RWPE2 (cell line): ENCODE measurements at regions not wholly inside any gene's neighbourhood (a gene's known extent, or its start where the extent isn't known, plus 50 kb on each side); places are given as distances from the start of the nearest gene placed in this dataset.

Experiments used
- ATAC-seq: fragments of 200-7000 bp; cut with Tn5 transposase; 3 replicates; pipeline ENCODE4 v1.9.1; 2021; ENCODE audit warnings: low read depth
- DNase-seq: peaks from one replicate; pipeline ENCODE4 v3.0.0-alpha.2; 2020; ENCODE audit warnings: low spot score
- H3K27ac ChIP-seq: fragments of 450-650 bp; 2 replicates; pipeline ENCODE4 v1.5.1; 2017; ENCODE audit warnings: mild to moderate bottlenecking; ENCODE audit not compliant: poor library complexity, severe bottlenecking
- H3K27me3 ChIP-seq: fragments of 250-450 bp; sonication (Bioruptor Pico); 2 replicates; pipeline ENCODE4 v1.5.1; 2021; ENCODE audit warnings: mild to moderate bottlenecking, moderate library complexity; ENCODE audit not compliant: insufficient read depth, poor library complexity, severe bottlenecking
- H3K36me3 ChIP-seq: fragments of 250-450 bp; sonication (Bioruptor Pico); 2 replicates; pipeline ENCODE4 v1.5.1; 2020; ENCODE audit warnings: low read depth, mild to moderate bottlenecking, moderate library complexity
- H3K4me1 ChIP-seq: fragments of 250-450 bp; sonication (Bioruptor Pico); 2 replicates; pipeline ENCODE4 v1.5.1; 2021; ENCODE audit warnings: mild to moderate bottlenecking, moderate library complexity; ENCODE audit not compliant: insufficient read depth, poor library complexity, severe bottlenecking
- H3K4me3 ChIP-seq: fragments of 250-450 bp; sonication (Bioruptor Pico); 2 replicates; pipeline ENCODE4 v1.5.1; 2021; ENCODE audit warnings: mild to moderate bottlenecking, moderate library complexity; ENCODE audit not compliant: severe bottlenecking
- H3K9me3 ChIP-seq: fragments of 250-450 bp; sonication (Bioruptor Pico); 2 replicates; pipeline ENCODE4 v1.5.1; 2021; ENCODE audit warnings: mild to moderate bottlenecking, moderate library complexity; ENCODE audit not compliant: severe bottlenecking
- TF ChIP-seq, protein P1 (sequence below): fragments of 450-650 bp; IDR thresholded peaks from one replicate; pipeline ENCODE4 v1.5.1; 2017; ENCODE audit warnings: mild to moderate bottlenecking, moderate library complexity; ENCODE audit not compliant: poor library complexity, severe bottlenecking

DNA sequence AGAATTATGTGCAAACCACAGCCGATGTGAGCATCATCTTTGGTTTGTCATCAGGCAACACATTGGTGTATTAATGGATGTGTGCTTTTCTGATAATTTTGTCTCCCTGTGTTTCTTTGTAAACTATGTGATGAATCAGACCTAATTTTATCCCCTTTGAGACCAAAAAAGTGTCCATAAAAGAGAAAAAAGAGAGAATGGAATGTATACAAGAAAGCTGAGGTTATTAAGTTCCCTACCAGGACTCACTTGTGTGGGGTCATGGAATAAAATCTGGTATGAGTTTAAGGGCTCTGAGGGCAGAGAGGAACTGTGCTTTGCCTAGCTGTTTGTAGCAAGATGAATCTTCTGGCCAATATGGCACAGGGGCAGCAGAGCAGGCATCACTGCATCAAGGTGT is 239.5 kb upstream of the HAND2 start:
- Histone ChIP-seq H3K27me3 (no peaks in the 10 kb centered on the region), H3K9me3 (no peaks in the 10 kb centered on the region), H3K4me3 (no peak overlapping the region), H3K4me1 (no peaks in the 10 kb centered on the region), H3K36me3 (no peaks in the 10 kb centered on the region), H3K27ac (no peak overlapping the region)
- TF ChIP-seq, protein P1, sequence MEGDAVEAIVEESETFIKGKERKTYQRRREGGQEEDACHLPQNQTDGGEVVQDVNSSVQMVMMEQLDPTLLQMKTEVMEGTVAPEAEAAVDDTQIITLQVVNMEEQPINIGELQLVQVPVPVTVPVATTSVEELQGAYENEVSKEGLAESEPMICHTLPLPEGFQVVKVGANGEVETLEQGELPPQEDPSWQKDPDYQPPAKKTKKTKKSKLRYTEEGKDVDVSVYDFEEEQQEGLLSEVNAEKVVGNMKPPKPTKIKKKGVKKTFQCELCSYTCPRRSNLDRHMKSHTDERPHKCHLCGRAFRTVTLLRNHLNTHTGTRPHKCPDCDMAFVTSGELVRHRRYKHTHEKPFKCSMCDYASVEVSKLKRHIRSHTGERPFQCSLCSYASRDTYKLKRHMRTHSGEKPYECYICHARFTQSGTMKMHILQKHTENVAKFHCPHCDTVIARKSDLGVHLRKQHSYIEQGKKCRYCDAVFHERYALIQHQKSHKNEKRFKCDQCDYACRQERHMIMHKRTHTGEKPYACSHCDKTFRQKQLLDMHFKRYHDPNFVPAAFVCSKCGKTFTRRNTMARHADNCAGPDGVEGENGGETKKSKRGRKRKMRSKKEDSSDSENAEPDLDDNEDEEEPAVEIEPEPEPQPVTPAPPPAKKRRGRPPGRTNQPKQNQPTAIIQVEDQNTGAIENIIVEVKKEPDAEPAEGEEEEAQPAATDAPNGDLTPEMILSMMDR: no peak
- DNase-seq (no peak), ATAC-seq (no peak)

DNA sequence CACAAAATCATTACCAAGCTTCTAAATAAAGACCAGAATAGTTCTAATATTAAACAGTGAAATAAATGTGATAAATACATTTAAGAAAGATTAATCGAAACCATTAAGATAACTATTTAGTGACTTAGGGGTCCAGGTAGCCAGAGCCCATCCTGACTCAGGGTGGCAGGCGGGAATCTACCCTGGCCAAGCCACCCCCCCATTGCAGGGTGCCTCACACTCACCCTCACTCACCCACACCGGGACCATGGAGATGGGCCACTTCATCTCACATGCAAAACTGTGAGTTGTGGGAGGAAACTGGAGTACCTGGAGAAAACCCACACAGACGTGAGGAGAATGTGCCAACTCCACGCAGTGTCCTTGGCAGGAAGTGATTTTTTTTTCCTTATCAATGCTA is 237.6 kb upstream of the HAND2 start:
- Histone ChIP-seq H3K4me3 (no peak overlapping the region), H3K4me1 (no peaks in the 10 kb centered on the region), H3K36me3 (no peaks in the 10 kb centered on the region), H3K27me3 (no peaks in the 10 kb centered on the region), H3K9me3 (no peaks in the 10 kb centered on the region), H3K27ac (no peak overlapping the region)
- DNase-seq (no peak), ATAC-seq (no peak)
- TF ChIP-seq, protein P1: no peak

GRCh38 chr4:173766171-173766600 is 236.2 kb upstream of the HAND2 start:
- ATAC-seq (no peak), DNase-seq (no peak)
- TF ChIP-seq, protein P1: no peak
- Histone ChIP-seq H3K9me3 (no peaks in the 10 kb centered on the region), H3K27me3 (no peaks in the 10 kb centered on the region), H3K4me3 (no peak overlapping the region), H3K36me3 (no peaks in the 10 kb centered on the region), H3K4me1 (no peaks in the 10 kb centered on the region), H3K27ac (no peak overlapping the region)

GRCh38 chr4:173765751-173766150 is 235.7 kb upstream of the HAND2 start:
- H3K4me1 ChIP-seq: no peaks in the 10 kb centered on the region
- H3K4me3 ChIP-seq: no peak overlapping the region
- no peaks in the 10 kb centered on the region for H3K27me3 ChIP-seq
- DNase-seq (no peak), ATAC-seq (no peak)
- no peak overlapping the region for H3K27ac ChIP-seq
- TF ChIP-seq, protein P1: no peak
- H3K36me3 ChIP-seq: no peaks in the 10 kb centered on the region
- no peaks in the 10 kb centered on the region for H3K9me3 ChIP-seq

DNA sequence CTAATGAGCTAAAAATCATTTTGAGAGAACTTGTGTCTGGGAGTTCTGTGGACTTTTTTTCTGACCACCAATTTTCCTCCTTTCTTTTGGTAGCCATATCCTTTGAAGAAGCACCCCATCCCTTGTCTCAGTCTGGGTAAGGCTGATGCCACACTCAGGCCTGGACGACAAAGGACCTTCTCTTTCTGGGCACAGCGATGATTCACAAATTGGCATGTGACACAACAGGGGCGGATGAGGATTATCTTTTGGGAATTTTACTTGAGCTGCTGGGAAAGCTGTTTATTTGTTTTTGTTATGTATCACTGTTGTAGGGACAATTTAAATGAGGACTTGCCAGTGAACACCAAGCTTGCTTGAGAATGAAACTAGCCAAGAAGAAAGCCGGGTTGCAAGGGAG is 233.4 kb upstream of the HAND2 start:
- no peaks in the 10 kb centered on the region for H3K27me3 ChIP-seq
- no peaks in the 10 kb centered on the region for H3K36me3 ChIP-seq

More for the DNA sequence above, 233.4 kb upstream of the HAND2 start:
- TF ChIP-seq, protein P1: no peak
- DNase-seq (no peak), ATAC-seq (no peak)
- no peaks in the 10 kb centered on the region for H3K9me3 ChIP-seq
- H3K27ac ChIP-seq: no peak overlapping the region
- H3K4me3 ChIP-seq: no peak overlapping the region
- no peaks in the 10 kb centered on the region for H3K4me1 ChIP-seq
